ENCODE measurements at regions not wholly inside any gene's neighbourhood (a gene's known extent, or its start where the extent isn't known, plus 50 kb on each side); places are given as distances from the start of the nearest gene placed in this dataset.

- no peaks in the 10 kb centered on the region for H3K27me3 ChIP-seq (ENCODE audit: control insufficient read depth, insufficient read depth, low read length)
- DNase-seq: no peak
- H3K4me3 ChIP-seq (ENCODE audit: insufficient read depth, low read depth, low read length): no peak overlapping the region
- no peaks in the 10 kb centered on the region for H3K36me3 ChIP-seq (replicated peaks; ENCODE audit: control insufficient read depth, insufficient read depth, low read length)
Observed at GRCh38 chr15:85997618-85998017, 82.1 kb upstream of the AGBL1 start.

- no peak for DNase-seq
- H3K4me3 ChIP-seq (ENCODE audit: insufficient read depth, low read depth, low read length): no peak overlapping the region
- no peaks in the 10 kb centered on the region for H3K27me3 ChIP-seq (ENCODE audit: control insufficient read depth, insufficient read depth, low read length)
- no peaks in the 10 kb centered on the region for H3K36me3 ChIP-seq (replicated peaks; ENCODE audit: control insufficient read depth, insufficient read depth, low read length)
Observed at GRCh38 chr15:85999658-86000057, 80.0 kb upstream of the AGBL1 start.

DNA sequence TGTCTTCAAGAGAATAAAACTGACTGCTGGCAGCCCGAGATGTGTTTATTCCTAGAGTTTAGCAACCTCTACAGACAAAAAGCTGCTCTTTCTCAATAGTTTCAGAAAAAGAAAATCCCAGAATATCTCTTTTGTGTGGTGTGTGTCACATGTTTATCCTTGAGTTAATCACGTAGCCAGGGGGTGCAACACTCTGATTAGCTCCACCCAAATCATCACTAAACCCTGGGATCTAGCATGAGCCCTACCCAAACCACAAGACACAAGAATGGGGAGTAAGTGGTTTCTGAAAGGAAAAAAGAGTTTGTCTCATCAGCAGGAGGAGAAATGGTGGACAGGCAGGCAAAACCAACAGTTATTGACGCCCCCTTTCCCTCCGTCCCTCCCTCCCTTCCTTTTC, 78.5 kb upstream of the AGBL1 start:
- no peaks in the 10 kb centered on the region for H3K27me3 ChIP-seq (ENCODE audit: control insufficient read depth, insufficient read depth, low read length)
- DNase-seq: no peak
- no peaks in the 10 kb centered on the region for H3K36me3 ChIP-seq (replicated peaks; ENCODE audit: control insufficient read depth, insufficient read depth, low read length)
- no peak overlapping the region for H3K4me3 ChIP-seq (ENCODE audit: insufficient read depth, low read depth, low read length)

GRCh38 chr15:86002444-86002843, 77.2 kb upstream of the AGBL1 start:
- Histone ChIP-seq H3K27me3 (ENCODE audit: control insufficient read depth, insufficient read depth, low read length) (no peaks in the 10 kb centered on the region), H3K4me3 (ENCODE audit: insufficient read depth, low read depth, low read length) (no peak overlapping the region), H3K36me3 (replicated peaks; ENCODE audit: control insufficient read depth, insufficient read depth, low read length) (no peaks in the 10 kb centered on the region)
- DNase-seq: no peak

GRCh38 chr15:86004061-86004460, 75.6 kb upstream of the AGBL1 start:
- Histone ChIP-seq H3K27me3 (ENCODE audit: control insufficient read depth, insufficient read depth, low read length) (no peaks in the 10 kb centered on the region), H3K4me3 (ENCODE audit: insufficient read depth, low read depth, low read length) (no peak overlapping the region), H3K36me3 (replicated peaks; ENCODE audit: control insufficient read depth, insufficient read depth, low read length) (no peaks in the 10 kb centered on the region)
- DNase-seq: no peak

DNA sequence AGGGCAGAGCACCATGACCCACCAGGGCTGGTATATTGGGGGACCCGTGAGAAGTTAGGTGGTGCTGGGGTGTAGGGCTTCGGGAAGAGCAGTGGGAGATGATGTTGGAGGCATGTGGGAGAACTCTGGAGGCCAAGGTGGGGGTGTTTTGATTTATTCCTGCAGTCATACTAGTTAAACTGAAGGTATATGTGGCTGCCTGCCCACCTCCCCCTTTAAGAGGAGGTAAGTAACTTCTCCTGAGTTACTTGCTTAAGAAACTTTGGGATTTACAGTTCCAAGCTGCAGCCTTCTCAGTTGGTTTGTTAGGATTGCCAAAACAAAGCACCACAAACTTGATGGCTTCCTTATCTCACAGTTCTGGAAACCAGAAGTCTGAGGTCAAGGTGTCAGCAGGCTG, 73.1 kb upstream of the AGBL1 start:
- Histone ChIP-seq H3K4me3 (ENCODE audit: insufficient read depth, low read depth, low read length) (no peak overlapping the region), H3K36me3 (replicated peaks; ENCODE audit: control insufficient read depth, insufficient read depth, low read length) (no peaks in the 10 kb centered on the region), H3K27me3 (ENCODE audit: control insufficient read depth, insufficient read depth, low read length) (no peaks in the 10 kb centered on the region)
- DNase-seq: no peak

DNA sequence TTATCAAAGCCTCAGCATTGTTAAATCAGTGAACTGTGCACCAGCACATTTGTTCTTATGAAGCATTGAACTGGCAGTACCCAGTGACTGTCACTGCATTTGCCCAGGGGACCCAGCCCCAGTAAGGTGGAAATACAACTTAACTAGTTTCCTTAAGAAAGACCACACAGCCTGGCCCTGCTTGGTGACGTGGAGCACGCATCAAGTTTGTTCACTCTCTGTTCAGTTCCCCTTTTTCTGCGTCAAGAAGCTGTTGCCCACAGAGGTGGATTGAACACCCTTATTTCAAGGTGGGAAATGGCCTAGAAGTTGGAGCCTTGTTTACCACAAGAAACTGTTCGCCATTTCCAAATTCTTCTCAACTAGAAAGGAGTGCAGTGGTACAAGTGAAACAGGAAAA, 69.9 kb upstream of the AGBL1 start:
- no peaks in the 10 kb centered on the region for H3K36me3 ChIP-seq (replicated peaks; ENCODE audit: control insufficient read depth, insufficient read depth, low read length)
- H3K27me3 ChIP-seq (ENCODE audit: control insufficient read depth, insufficient read depth, low read length): no peaks in the 10 kb centered on the region
- no peak overlapping the region for H3K4me3 ChIP-seq (ENCODE audit: insufficient read depth, low read depth, low read length)
- DNase-seq: no peak

GRCh38 chr15:86010398-86010797, 69.3 kb upstream of the AGBL1 start:
- Histone ChIP-seq H3K27me3 (ENCODE audit: control insufficient read depth, insufficient read depth, low read length) (no peaks in the 10 kb centered on the region), H3K4me3 (ENCODE audit: insufficient read depth, low read depth, low read length) (no peak overlapping the region), H3K36me3 (replicated peaks; ENCODE audit: control insufficient read depth, insufficient read depth, low read length) (no peaks in the 10 kb centered on the region)
- DNase-seq: no peak

GRCh38 chr15:86010891-86011290, 68.8 kb upstream of the AGBL1 start:
- H3K4me3 ChIP-seq (ENCODE audit: insufficient read depth, low read depth, low read length): no peak overlapping the region
- no peak for DNase-seq
- H3K27me3 ChIP-seq (ENCODE audit: control insufficient read depth, insufficient read depth, low read length): no peaks in the 10 kb centered on the region
- no peaks in the 10 kb centered on the region for H3K36me3 ChIP-seq (replicated peaks; ENCODE audit: control insufficient read depth, insufficient read depth, low read length)

DNA sequence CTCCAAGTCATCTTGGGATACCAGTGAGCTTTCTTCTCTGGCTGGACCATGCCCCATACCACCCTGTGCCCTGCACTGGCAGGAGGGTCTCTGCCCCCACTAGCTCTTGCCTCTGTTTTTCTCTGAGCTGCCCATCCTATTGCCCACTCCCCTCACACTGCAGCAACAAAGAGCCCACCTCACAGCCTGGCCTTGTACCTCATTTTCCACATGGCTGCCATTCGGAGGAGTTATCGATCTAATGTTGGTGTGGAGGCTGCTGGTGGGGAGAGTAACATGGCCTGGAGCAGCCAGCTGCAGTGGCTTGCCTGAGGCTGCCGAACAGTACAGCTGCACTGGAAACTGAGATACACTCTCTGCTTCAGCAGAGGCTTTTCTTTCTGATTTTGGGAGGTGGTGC, 65.7 kb upstream of the AGBL1 start:
- Histone ChIP-seq H3K36me3 (replicated peaks; ENCODE audit: control insufficient read depth, insufficient read depth, low read length) (no peaks in the 10 kb centered on the region), H3K4me3 (ENCODE audit: insufficient read depth, low read depth, low read length) (no peak overlapping the region), H3K27me3 (ENCODE audit: control insufficient read depth, insufficient read depth, low read length) (no peaks in the 10 kb centered on the region)
- no peak for DNase-seq

DNA sequence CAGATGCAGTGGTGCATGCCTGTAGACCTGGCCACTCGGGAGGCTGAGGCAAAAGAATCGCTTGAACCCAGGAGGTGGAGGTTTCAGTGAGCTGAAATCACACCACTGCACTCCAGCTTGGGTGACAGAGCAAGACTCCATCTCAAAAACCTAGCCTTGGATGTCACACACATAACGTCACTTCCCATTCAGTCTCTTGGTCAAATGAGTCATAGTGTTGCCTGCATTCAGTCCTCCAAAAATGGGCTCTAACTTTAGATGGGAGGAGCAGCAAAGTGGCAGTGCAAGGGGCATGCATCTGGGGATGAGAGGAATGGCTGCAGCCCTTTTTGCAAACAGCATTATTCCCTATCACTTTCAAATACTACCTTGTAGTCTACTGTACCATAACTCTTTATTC, 62.9 kb upstream of the AGBL1 start:
- H3K36me3 ChIP-seq (replicated peaks; ENCODE audit: control insufficient read depth, insufficient read depth, low read length): no peaks in the 10 kb centered on the region
- H3K27me3 ChIP-seq (ENCODE audit: control insufficient read depth, insufficient read depth, low read length): no peaks in the 10 kb centered on the region
- H3K4me3 ChIP-seq (ENCODE audit: insufficient read depth, low read depth, low read length): no peak overlapping the region
- no peak for DNase-seq

DNA sequence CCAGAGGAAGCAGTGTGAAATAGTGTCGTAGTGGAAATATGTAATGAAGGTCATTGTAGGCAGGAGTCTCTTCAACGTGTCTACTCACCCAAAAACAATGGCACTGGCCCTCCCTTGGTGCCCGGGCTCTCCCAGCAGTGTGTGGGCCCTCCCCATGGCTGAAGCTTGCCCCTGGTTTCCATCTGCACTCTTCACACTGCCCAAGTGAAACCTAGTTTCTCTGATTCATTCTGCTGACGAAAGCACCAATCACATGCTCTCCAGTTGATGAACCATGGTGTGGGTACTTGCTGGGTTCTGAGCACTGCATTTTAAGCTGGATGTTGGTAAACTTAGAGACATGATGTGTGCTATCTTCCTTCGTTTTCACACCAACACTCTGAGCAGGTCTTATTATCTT, 61.0 kb upstream of the AGBL1 start:
- Histone ChIP-seq H3K4me3 (ENCODE audit: insufficient read depth, low read depth, low read length) (no peak overlapping the region), H3K36me3 (replicated peaks; ENCODE audit: control insufficient read depth, insufficient read depth, low read length) (no peaks in the 10 kb centered on the region), H3K27me3 (ENCODE audit: control insufficient read depth, insufficient read depth, low read length) (no peaks in the 10 kb centered on the region)
- no peak for DNase-seq

- H3K36me3 ChIP-seq (replicated peaks; ENCODE audit: control insufficient read depth, insufficient read depth, low read length): no peaks in the 10 kb centered on the region
Observed at GRCh38 chr15:86021281-86022264, 58.1 kb upstream of the AGBL1 start.

GRCh38 chr15:86028961-86029360, 50.7 kb upstream of the AGBL1 start:
- Histone ChIP-seq H3K4me3 (ENCODE audit: insufficient read depth, low read depth, low read length) (no peak overlapping the region), H3K27me3 (ENCODE audit: control insufficient read depth, insufficient read depth, low read length) (no peaks in the 10 kb centered on the region), H3K36me3 (replicated peaks; ENCODE audit: control insufficient read depth, insufficient read depth, low read length) (no peaks in the 10 kb centered on the region)
- no peak for DNase-seq

More at GRCh38 chr15:86021281-86022264, 58.1 kb upstream of the AGBL1 start:
- no peak for DNase-seq
- Histone ChIP-seq H3K4me3 (ENCODE audit: insufficient read depth, low read depth, low read length) (no peak overlapping the region), H3K27me3 (ENCODE audit: control insufficient read depth, insufficient read depth, low read length) (no peaks in the 10 kb centered on the region)
